MM.1S (cell line): ENCODE measurements at regions not wholly inside any gene's neighbourhood (a gene's known extent, or its start where the extent isn't known, plus 50 kb on each side); places are given as distances from the start of the nearest gene placed in this dataset.

Experiments
- CTCF ChIP-seq: fragments of 300-600 bp; sonication (generic); IDR thresholded peaks from 2 replicates; pipeline ENCODE4 v1.5.1; 2016; ENCODE audit warnings: antibody characterized with exemption, low read length, mixed read lengths
- EZH2 ChIP-seq: fragments of 300-600 bp; sonication (generic); optimal IDR thresholded peaks from 2 replicates; pipeline ENCODE3; 2017; ENCODE audit warnings: low read depth, mild to moderate bottlenecking, antibody characterized with exemption, low read length, mixed read lengths
- EZH2phosphoT487 ChIP-seq: fragments of 300-600 bp; sonication (generic); IDR thresholded peaks from 2 replicates; pipeline ENCODE4 v1.6.1; 2018; ENCODE audit warnings: antibody characterized with exemption, low read length

- TF ChIP-seq CTCF, result no peak
- no peak for TF ChIP-seq EZH2
- TF ChIP-seq EZH2phosphoT487, result no peak
These were observed 87.2 kb upstream of the ELMO1 start for GRCh38 chr7:37535841-37536240.
